ENCODE measurements at regions not wholly inside any gene's neighbourhood (a gene's known extent, or its start where the extent isn't known, plus 50 kb on each side); places are given as distances from the start of the nearest gene placed in this dataset.

GRCh38 chr14:71486279-71486678 is 445.9 kb upstream of the RGS6 start:
- Histone ChIP-seq H3K27ac (ENCODE audit: low read length) (no peak overlapping the region), H3K9me3 (ENCODE audit: control insufficient read depth in 1 of 2, low read length in 2 of 2) (no peaks in the 10 kb centered on the region), H3K4me1 (ENCODE audit: control insufficient read depth in 1 of 2, insufficient read depth in 2 of 2, low read length in 2 of 2) (peaks cover 8 to 11% of the 10 kb centered on the region in 2 donors), H3K27me3 (ENCODE audit: low read depth, low read length) (no peaks in the 10 kb centered on the region), H3K4me3 (ENCODE audit: low read depth in 1 of 2, low read length in 2 of 2) (no peak overlapping the region), H3K36me3 (ENCODE audit: control insufficient read depth in 1 of 2, insufficient read depth in 2 of 2, low read length in 2 of 2) (no peaks in the 10 kb centered on the region)

DNA sequence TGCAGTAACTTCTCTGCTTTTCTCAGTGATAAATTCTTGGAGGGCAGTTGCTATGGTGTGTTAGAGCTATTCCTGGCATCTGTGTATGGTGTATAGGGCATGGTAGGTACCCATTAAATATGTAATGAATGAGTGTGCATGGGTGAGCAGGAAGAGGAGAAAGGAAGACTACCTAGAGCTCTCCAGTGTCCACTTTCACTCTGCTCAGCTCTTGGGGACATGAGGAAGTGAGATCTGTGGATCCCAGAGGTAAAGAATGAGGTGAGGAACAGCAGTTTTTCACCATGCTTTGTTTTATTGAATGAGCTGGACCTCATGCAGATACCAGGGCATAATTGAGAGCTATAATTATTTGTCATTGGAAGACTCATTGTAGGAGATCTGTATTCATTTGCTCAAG is 444.8 kb upstream of the RGS6 start:
- Histone ChIP-seq H3K27me3 (ENCODE audit: low read depth, low read length) (no peaks in the 10 kb centered on the region), H3K27ac (ENCODE audit: low read length) (no peak overlapping the region), H3K4me3 (ENCODE audit: low read depth in 1 of 2, low read length in 2 of 2) (no peak overlapping the region), H3K9me3 (ENCODE audit: control insufficient read depth in 1 of 2, low read length in 2 of 2) (no peaks in the 10 kb centered on the region), H3K36me3 (ENCODE audit: control insufficient read depth in 1 of 2, insufficient read depth in 2 of 2, low read length in 2 of 2) (no peaks in the 10 kb centered on the region), H3K4me1 (ENCODE audit: control insufficient read depth in 1 of 2, insufficient read depth in 2 of 2, low read length in 2 of 2) (peaks cover 8 to 11% of the 10 kb centered on the region in 2 donors)

DNA sequence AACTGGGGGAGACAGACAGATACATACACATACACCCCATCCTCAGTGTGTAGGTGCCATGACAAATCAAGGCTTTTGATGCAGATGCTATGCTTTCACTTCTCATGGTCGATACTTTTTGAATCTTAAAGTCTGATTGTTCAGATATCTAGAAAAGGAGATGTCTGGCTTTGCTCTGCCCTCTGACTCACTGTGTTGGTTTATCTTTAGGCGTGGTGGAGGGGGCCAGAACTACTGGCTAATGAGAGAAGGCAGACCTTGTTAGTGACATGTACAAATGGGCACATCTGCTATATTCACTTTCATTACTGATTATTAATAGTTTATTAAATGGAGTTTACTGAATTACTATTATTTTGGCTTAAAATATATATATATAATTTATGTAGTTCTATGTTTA is 444.3 kb upstream of the RGS6 start:
- Histone ChIP-seq H3K27ac (ENCODE audit: low read length) (no peak overlapping the region), H3K4me1 (ENCODE audit: control insufficient read depth in 1 of 2, insufficient read depth in 2 of 2, low read length in 2 of 2) (peaks cover 8 to 15% of the 10 kb centered on the region in 2 donors), H3K4me3 (ENCODE audit: low read depth in 1 of 2, low read length in 2 of 2) (no peak overlapping the region), H3K9me3 (ENCODE audit: control insufficient read depth in 1 of 2, low read length in 2 of 2) (no peaks in the 10 kb centered on the region), H3K36me3 (ENCODE audit: control insufficient read depth in 1 of 2, insufficient read depth in 2 of 2, low read length in 2 of 2) (no peaks in the 10 kb centered on the region), H3K27me3 (ENCODE audit: low read depth, low read length) (no peaks in the 10 kb centered on the region)

- Histone ChIP-seq H3K9me3 (ENCODE audit: control insufficient read depth in 1 of 2, low read length in 2 of 2) (no peaks in the 10 kb centered on the region), H3K27ac (ENCODE audit: low read length) (peak overlapping the region; percentile 30), H3K4me1 (ENCODE audit: control insufficient read depth in 1 of 2, insufficient read depth in 2 of 2, low read length in 2 of 2) (peaks cover 8 to 15% of the 10 kb centered on the region in 2 donors), H3K27me3 (ENCODE audit: low read depth, low read length) (no peaks in the 10 kb centered on the region), H3K36me3 (ENCODE audit: control insufficient read depth in 1 of 2, insufficient read depth in 2 of 2, low read length in 2 of 2) (no peaks in the 10 kb centered on the region), H3K4me3 (ENCODE audit: low read depth in 1 of 2, low read length in 2 of 2) (no peak overlapping the region)
Measured at GRCh38 chr14:71488703-71489191, 443.5 kb upstream of the RGS6 start.

DNA sequence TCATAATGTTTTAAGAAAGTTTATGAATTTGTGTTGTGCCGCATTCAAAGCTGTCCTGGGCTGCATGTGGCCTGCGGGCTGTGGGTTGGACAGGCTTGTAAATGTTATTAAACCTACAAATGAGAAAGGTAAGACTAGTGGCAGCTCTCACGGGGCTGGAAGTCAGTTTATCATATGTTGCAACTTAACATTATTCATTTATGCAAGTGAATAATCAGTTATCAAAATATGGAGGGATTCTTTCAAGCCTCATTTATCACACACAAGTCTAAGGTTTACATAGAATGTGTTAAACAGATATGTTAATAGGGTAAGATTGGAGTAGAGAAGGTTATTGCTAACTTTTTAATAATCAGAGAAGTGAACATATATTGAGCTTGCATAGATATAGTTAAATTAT is 442.5 kb upstream of the RGS6 start:
- H3K4me1 ChIP-seq (ENCODE audit: control insufficient read depth in 1 of 2, insufficient read depth in 2 of 2, low read length in 2 of 2) = peaks cover 8 to 15% of the 10 kb centered on the region in 2 donors
- no peaks in the 10 kb centered on the region for H3K36me3 ChIP-seq (ENCODE audit: control insufficient read depth in 1 of 2, insufficient read depth in 2 of 2, low read length in 2 of 2)
- no peaks in the 10 kb centered on the region for H3K9me3 ChIP-seq (ENCODE audit: control insufficient read depth in 1 of 2, low read length in 2 of 2)
- H3K27me3 ChIP-seq (ENCODE audit: low read depth, low read length) = no peaks in the 10 kb centered on the region
- H3K27ac ChIP-seq (ENCODE audit: low read length) = no peak overlapping the region
- no peak overlapping the region for H3K4me3 ChIP-seq (ENCODE audit: low read depth in 1 of 2, low read length in 2 of 2)

- H3K9me3 ChIP-seq (ENCODE audit: control insufficient read depth in 1 of 2, low read length in 2 of 2) = no peaks in the 10 kb centered on the region
- no peak overlapping the region for H3K27ac ChIP-seq (ENCODE audit: low read length)
- H3K27me3 ChIP-seq (ENCODE audit: low read depth, low read length) = no peaks in the 10 kb centered on the region
- no peak overlapping the region for H3K4me3 ChIP-seq (ENCODE audit: low read depth in 1 of 2, low read length in 2 of 2)
- H3K4me1 ChIP-seq (ENCODE audit: control insufficient read depth in 1 of 2, insufficient read depth in 2 of 2, low read length in 2 of 2) = peaks cover 8 to 15% of the 10 kb centered on the region in 2 donors
- no peaks in the 10 kb centered on the region for H3K36me3 ChIP-seq (ENCODE audit: control insufficient read depth in 1 of 2, insufficient read depth in 2 of 2, low read length in 2 of 2)
Measured at GRCh38 chr14:71491931-71492330, 440.3 kb upstream of the RGS6 start.

DNA sequence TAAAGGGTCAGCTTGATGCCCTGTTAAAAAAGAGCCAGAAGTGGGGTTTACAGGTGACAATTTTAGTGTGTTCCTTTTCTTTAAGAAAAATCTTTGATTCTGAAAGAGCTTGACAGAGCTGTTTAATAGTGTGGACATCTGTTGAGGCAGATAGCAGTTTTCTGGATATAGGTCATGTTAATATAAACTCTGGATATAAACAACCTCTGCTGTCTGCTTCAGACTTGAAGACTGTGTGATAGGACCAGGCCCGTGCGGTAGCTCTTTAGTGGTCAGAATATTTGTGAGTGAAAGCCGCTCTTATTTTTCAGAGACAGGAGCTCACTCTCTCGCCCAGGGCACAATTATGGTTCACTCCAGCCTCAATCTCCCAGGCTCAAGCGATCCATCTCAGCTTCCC is 439.9 kb upstream of the RGS6 start:
- Histone ChIP-seq H3K27me3 (ENCODE audit: low read depth, low read length) (no peaks in the 10 kb centered on the region), H3K9me3 (ENCODE audit: control insufficient read depth in 1 of 2, low read length in 2 of 2) (no peaks in the 10 kb centered on the region), H3K27ac (ENCODE audit: low read length) (no peak overlapping the region), H3K36me3 (ENCODE audit: control insufficient read depth in 1 of 2, insufficient read depth in 2 of 2, low read length in 2 of 2) (no peaks in the 10 kb centered on the region), H3K4me1 (ENCODE audit: control insufficient read depth in 1 of 2, insufficient read depth in 2 of 2, low read length in 2 of 2) (peaks cover 8 to 17% of the 10 kb centered on the region in 2 donors), H3K4me3 (ENCODE audit: low read depth in 1 of 2, low read length in 2 of 2) (no peak overlapping the region)

GRCh38 chr14:71497645-71498086 is 434.6 kb upstream of the RGS6 start:
- Histone ChIP-seq H3K27ac (ENCODE audit: low read length) (no peak overlapping the region), H3K27me3 (ENCODE audit: low read depth, low read length) (no peaks in the 10 kb centered on the region), H3K4me1 (ENCODE audit: control insufficient read depth in 1 of 2, insufficient read depth in 2 of 2, low read length in 2 of 2) (peaks cover 6 to 11% of the 10 kb centered on the region in 2 donors), H3K9me3 (ENCODE audit: control insufficient read depth in 1 of 2, low read length in 2 of 2) (no peaks in the 10 kb centered on the region), H3K4me3 (ENCODE audit: low read depth in 1 of 2, low read length in 2 of 2) (no peak overlapping the region), H3K36me3 (ENCODE audit: control insufficient read depth in 1 of 2, insufficient read depth in 2 of 2, low read length in 2 of 2) (no peaks in the 10 kb centered on the region)

DNA sequence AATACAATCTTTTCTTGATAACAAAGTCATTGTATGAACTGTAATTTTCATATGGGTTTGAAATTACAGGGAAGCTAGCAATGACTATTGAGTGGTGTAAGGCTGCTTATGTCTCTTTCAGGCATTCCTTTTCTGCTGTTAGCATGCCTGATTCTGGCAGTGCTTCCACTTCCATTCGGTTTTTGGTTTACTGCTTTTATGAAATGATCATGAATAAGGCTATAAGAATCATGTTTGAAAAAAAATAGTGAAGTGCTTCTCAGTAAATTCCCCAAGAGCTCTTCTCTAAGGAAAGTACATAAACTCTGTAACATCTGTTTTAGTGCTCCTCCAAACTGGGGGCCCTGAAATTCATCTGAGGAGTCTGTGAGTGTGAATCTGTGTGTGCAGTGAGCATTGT is 434.0 kb upstream of the RGS6 start:
- no peaks in the 10 kb centered on the region for H3K36me3 ChIP-seq (ENCODE audit: control insufficient read depth in 1 of 2, insufficient read depth in 2 of 2, low read length in 2 of 2)
- no peak overlapping the region for H3K4me3 ChIP-seq (ENCODE audit: low read depth in 1 of 2, low read length in 2 of 2)
- H3K27ac ChIP-seq (ENCODE audit: low read length) = no peak overlapping the region
- H3K27me3 ChIP-seq (ENCODE audit: low read depth, low read length) = no peaks in the 10 kb centered on the region
- H3K9me3 ChIP-seq (ENCODE audit: control insufficient read depth in 1 of 2, low read length in 2 of 2) = no peaks in the 10 kb centered on the region
- peaks cover 6 to 8% of the 10 kb centered on the region in 2 donors for H3K4me1 ChIP-seq (ENCODE audit: control insufficient read depth in 1 of 2, insufficient read depth in 2 of 2, low read length in 2 of 2)

- H3K36me3 ChIP-seq (ENCODE audit: control insufficient read depth in 1 of 2, insufficient read depth in 2 of 2, low read length in 2 of 2) = no peaks in the 10 kb centered on the region
- no peaks in the 10 kb centered on the region for H3K27me3 ChIP-seq (ENCODE audit: low read depth, low read length)
- no peak overlapping the region for H3K4me3 ChIP-seq (ENCODE audit: low read depth in 1 of 2, low read length in 2 of 2)
- H3K9me3 ChIP-seq (ENCODE audit: control insufficient read depth in 1 of 2, low read length in 2 of 2) = no peaks in the 10 kb centered on the region
- no peak overlapping the region for H3K27ac ChIP-seq (ENCODE audit: low read length)
- peaks cover 6 to 8% of the 10 kb centered on the region in 2 donors for H3K4me1 ChIP-seq (ENCODE audit: control insufficient read depth in 1 of 2, insufficient read depth in 2 of 2, low read length in 2 of 2)
Measured at GRCh38 chr14:71499018-71499417, 433.2 kb upstream of the RGS6 start.

DNA sequence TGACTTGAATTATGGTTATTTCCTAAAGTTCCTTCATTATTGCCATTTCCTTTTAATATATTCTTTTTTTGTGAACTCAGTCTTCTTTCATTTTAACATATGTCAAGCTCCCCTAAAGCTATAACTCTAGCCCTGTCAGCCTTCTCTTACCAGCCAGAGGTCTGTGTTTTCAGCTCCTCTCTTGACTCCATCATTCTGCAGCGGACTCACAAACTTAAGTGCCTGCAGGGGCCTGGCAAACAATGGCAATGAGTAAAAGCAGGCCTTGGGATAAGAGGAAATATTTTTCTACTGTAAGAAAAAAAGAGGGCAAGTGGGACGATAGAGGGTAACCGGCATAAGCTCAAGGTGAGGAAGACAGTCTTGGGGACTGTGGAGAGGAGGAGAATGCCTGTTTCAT is 424.5 kb upstream of the RGS6 start:
- Histone ChIP-seq H3K9me3 (ENCODE audit: control insufficient read depth in 1 of 2, low read length in 2 of 2) (no peaks in the 10 kb centered on the region), H3K36me3 (ENCODE audit: control insufficient read depth in 1 of 2, insufficient read depth in 2 of 2, low read length in 2 of 2) (no peaks in the 10 kb centered on the region), H3K27ac (ENCODE audit: low read length) (no peak overlapping the region), H3K27me3 (ENCODE audit: low read depth, low read length) (no peaks in the 10 kb centered on the region), H3K4me1 (ENCODE audit: control insufficient read depth in 1 of 2, insufficient read depth in 2 of 2, low read length in 2 of 2) (no peaks in the 10 kb centered on the region), H3K4me3 (ENCODE audit: low read depth in 1 of 2, low read length in 2 of 2) (no peak overlapping the region)

DNA sequence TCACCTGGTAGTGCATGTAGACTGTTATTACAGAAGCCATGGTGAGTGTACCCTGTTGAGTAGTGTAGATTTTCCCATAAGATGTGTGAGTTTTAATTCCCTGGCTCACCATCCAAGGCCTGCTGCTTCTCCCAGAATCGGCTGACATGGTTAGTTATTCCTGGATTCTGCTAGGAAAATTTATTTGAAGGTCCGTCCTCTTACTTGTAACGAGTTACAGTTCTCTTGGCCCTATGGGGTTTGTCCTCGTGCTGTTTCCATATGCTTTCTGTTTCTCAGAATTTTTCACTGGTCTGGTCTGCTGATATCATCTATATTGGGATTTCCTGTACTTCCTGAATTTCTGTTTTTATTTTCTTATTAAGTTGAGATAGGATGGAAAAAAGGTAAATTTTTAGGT is 423.3 kb upstream of the RGS6 start:
- Histone ChIP-seq H3K27me3 (ENCODE audit: low read depth, low read length) (no peaks in the 10 kb centered on the region), H3K4me1 (ENCODE audit: control insufficient read depth in 1 of 2, insufficient read depth in 2 of 2, low read length in 2 of 2) (no peaks in the 10 kb centered on the region), H3K36me3 (ENCODE audit: control insufficient read depth in 1 of 2, insufficient read depth in 2 of 2, low read length in 2 of 2) (peaks cover 0 to 12% of the 10 kb centered on the region in 2 donors), H3K9me3 (ENCODE audit: control insufficient read depth in 1 of 2, low read length in 2 of 2) (no peaks in the 10 kb centered on the region), H3K4me3 (ENCODE audit: low read depth in 1 of 2, low read length in 2 of 2) (no peak overlapping the region), H3K27ac (ENCODE audit: low read length) (no peak overlapping the region)
